ENCODE measurements at regions not wholly inside any gene's neighbourhood (a gene's known extent, or its start where the extent isn't known, plus 50 kb on each side); places are given as distances from the start of the nearest gene placed in this dataset.
"Not testable (repeated sequence)": the region's sequence is repeated elsewhere in the genome, so short reads cannot be mapped to it uniquely, and the experiment has no call there.

DNA sequence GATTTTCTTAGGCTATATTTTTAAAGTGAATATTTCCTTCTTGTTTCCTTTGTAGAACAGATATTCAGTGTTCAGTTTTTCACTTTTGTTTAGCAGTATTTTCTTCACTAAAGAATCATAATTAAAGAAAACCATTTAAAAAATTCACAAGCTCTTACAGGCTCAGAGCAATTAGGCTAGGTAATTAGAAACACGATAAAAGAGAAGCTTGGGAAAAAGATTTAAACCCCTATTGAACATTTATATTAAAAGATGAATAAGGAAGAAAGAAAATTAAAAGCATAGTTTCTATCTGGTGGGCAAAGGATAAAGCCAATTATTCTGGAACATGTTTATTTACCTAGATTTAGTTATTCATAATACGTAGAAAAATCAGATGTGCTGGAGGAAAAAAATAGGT, 942.6 kb downstream of the PLA2G4A start:
- DNase-seq (ENCODE audit: low read depth in 3 of 3, low spot score in 2 of 3), result no peak

DNA sequence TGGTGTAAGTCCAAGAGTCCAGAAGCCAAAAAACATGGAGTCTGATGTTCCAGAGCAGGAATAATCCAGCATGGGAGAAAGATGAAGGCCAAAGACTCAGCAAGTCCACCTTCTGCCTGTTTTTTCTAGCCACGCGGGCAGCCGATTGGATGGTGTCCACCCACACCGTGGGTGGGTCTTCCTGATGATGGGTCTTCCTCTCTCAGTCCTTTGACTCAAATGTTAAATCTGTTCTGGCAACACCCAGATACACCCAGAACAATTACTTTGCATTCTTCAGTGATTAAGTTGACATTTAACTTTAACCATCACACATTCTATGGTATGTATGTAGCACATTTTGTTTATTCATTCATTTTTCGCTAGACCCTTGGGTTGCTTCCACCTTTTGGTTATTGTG, 944.4 kb downstream of the PLA2G4A start:
- DNase-seq (ENCODE audit: low read depth in 3 of 3, low spot score in 2 of 3), result no peak

DNA sequence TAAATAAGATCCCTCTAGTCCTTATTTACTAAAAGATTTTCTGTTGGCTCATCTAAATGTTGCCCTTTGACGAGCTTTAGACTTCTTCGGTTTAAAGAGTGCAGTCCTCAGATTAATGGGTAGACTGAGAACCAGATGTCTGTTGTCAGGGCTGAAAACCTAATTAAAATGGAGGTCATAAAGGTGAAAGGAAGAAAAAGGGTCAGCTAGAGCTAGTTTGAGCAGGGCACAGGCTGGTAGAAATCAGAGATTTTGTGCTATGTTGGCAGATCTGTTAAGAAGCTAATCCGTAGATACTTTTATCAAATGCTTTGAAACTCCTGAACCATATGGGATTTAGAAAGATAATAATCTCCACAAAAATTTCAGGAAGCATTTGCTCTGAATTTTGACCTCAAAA, 959.0 kb downstream of the PLA2G4A start:
- no peak for DNase-seq (ENCODE audit: low read depth in 3 of 3, low spot score in 2 of 3)

DNA sequence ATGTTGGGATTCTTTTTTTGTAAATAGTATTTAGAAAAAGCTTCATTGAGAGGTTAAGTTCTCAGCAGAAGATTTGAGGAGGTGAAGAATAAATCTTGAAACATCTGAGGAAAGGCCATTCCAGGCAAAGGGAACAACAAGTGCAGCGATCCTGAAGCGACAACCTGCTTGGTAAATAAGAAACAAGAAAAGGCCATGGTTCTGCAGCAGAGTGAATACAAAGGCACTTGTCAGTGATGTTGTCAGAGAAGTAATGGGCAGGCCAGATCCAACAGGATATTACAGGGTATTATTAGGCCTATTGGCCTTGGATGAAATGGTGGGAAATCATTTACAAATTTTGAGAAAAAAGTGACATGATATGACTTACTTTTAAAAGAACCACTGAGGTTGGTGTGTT, 960.0 kb downstream of the PLA2G4A start:
- no peak for DNase-seq (ENCODE audit: low read depth in 3 of 3, low spot score in 2 of 3)

DNA sequence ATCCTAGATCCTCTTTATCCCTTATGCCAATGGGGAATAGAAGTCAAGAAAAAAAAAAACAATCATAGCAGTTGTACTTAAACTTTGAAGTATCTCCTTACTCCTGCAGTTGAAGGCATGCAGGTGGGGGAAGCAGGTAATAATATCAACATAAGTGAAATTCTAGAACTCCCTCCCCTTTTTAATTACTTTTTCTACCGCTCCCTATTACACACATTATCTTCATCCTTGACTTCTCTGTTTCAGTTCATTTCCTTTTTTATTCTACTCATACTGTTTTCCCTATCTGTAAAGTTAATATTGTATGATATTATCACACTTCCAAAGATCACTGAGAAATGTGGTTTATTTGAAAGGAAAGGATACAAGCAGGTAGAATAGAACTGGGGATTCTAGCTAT, 962.0 kb downstream of the PLA2G4A start:
- DNase-seq (ENCODE audit: low read depth in 3 of 3, low spot score in 2 of 3), result no peak

DNA sequence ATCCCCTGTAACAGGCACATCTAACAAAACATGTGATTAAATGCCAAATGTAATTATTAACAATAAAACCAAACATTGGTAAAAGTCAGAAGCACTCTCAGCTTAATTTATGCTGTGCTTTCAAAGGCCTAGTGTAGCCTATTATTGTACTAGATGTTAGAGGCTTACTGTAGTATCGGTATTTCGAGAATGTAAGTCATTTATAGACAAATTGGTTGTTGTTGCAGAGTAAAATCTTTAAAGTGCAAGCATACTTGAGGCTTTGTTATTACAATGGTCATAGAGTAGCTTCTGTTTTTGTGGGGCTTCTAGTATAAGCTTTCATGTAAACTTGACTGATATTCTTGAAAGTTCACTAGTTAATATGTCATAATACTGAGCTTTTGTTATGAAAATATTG, 965.8 kb downstream of the PLA2G4A start:
- no peak for DNase-seq (ENCODE audit: low read depth in 3 of 3, low spot score in 2 of 3)

DNA sequence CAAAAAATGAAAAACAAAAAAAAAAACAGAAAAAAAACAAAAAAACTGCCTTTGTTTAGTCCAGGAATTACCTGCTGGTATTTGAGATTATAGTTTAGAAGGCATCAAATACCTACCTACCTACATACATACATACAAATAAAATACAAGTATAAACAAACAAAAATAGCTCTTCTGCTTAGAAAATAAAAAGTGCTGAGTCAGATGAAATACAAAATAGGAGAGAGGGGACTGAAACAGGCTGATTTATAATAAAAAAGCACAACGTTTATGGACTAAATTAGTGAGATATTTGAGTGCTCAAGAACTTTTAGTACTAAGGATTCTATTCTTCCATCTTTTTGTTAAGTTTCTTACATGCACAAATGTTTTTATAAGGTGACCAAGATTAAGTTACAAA, 980.8 kb downstream of the PLA2G4A start:
- DNase-seq (ENCODE audit: low read depth in 3 of 3, low spot score in 2 of 3), result no peak

DNA sequence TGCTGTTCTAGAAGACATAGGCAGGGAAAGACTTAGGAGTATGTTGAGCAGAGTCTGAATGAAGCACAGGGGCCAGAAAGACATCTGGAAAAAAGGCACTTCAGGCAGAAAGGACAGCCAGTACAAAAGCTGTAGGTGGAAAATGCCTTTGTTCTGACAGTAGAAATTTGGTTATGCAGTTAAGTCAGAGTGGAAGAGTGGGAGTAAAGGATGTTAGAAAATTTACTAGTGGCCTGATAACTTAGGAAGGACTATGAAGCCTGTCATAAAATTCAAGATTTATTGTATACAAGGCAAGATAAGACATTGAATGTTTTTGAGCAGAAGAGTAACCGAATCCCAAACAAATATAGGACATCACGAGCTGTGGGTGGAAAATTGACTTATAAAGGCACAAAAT, 987.9 kb downstream of the PLA2G4A start:
- no peak for DNase-seq (ENCODE audit: low read depth in 3 of 3, low spot score in 2 of 3)

DNA sequence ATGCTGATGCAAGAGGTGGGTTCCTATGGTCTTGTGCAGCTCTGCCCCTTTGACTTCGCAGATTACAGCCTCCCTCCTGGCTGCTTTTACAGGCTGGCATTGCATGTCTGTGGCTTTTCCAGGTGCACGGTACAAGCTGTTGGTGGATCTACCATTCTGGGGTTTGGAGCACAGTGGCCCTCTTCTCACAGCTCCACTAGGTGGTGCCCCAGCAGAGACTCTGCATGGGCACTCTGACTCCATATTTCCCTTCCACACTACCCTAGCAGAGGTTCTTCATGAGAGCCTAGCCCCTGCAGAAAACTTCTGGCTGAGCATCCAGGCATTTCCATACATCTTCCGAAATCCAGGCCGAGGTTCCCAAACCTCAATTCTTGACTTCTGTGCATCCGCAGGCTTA, 989.0 kb downstream of the PLA2G4A start:
- DNase-seq (ENCODE audit: low read depth in 3 of 3, low spot score in 2 of 3), result no peak

DNA sequence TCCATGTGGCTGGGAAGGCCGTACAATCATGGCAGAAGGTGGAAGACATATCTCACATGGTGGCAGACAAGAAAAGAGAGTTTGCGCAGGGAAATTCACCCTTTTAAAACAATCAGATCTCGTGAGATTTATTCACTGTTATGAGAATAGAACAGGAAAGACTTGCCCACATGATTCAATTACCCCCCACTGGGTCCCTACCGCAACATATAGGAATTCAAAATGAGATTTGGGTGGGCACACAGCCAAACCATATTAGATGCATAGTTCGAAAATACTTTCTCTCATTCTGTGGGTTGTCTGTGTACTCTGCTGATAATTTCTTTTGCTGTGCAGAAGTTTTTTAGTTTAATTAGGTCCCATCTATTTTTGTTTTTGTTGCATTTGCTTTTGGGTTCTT, 990.3 kb downstream of the PLA2G4A start:
- no peak for DNase-seq (ENCODE audit: low read depth in 3 of 3, low spot score in 2 of 3)

DNA sequence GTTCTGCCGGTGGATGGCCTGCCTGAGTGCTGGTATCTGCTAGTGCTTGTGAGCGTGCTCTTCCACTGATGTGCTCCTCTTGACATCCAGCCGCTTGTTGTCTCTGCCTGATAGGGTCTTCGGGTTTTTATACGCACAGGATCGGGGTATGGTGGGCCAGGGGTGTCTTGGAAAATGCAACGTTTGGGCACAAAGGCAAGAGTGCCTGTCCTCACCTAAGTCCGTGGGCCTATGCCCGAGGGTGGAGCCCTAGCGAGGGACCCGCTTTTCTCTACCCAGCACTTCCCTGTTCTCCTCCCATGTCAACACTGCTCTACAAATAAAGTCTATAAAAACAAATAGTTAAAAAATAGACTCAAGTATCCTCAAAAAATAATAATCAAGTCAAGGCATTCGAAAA, 1007.8 kb downstream of the PLA2G4A start:
- DNase-seq (ENCODE audit: low read depth in 3 of 3, low spot score in 2 of 3), result no peak

DNA sequence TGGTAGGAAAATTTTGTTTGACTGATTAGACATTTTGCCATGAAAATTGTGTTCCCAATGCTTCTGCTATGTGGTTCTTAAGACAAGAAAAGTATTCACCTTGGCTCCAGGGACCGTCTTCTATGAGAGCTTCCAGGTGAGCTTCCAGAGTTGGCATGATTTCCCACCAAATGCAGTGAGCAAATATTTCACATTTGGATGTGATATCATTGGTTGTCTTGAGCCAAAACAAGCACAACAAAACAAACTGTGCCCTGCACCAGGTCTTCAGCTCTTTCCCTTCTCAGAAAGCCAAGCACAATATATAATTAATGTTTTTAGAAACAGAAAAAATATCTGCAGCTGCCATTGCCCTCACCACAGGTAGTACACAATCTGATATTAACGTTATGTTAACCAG, 1009.0 kb downstream of the PLA2G4A start:
- no peak for DNase-seq (ENCODE audit: low read depth in 3 of 3, low spot score in 2 of 3)

DNA sequence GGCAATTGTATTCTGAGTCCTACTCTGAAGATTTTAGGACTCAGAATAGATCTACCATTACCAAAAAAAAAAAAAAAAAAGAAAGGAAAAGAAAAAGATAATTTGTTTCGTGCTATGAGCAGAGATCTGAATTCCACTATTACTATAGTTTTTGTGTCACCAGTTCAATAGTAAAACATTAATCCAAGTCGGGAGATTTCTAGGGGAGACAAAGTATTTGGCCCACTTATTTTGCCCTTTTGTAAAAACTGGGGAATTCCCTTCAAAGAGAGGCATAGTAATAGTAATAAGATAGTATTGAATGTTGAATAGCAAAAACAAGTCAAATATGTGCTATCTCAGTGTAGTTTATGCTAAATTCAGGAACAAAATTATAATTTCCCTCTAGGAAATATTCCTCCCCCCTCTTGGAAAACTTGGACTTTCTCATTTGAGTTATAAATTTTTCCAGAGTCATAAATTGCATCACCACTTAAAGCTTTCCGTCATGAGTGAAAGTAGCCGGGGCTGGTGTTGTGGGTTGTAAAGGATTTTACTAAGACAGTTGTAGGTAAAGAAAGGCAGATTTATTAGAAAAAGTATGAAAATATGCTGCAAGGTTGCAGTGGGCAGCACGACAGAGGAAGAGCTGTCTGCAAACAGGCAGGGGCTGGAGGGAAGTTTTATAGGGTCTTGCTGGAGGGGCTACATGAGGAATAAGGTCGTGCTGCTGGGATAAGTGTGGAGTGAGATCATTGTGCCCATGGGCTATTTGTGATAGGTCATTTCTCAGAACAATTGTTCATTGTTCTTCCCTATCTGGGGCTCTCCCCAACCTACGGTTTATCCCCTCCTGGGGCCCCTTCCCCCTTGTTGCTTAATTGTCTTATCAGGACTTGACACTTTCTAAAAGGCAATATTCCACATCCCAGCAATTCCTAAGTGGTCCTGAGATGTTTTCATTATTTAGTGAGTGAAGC, 1009.9 kb downstream of the PLA2G4A start:
- no peak for DNase-seq (ENCODE audit: low read depth in 3 of 3, low spot score in 2 of 3)

DNA sequence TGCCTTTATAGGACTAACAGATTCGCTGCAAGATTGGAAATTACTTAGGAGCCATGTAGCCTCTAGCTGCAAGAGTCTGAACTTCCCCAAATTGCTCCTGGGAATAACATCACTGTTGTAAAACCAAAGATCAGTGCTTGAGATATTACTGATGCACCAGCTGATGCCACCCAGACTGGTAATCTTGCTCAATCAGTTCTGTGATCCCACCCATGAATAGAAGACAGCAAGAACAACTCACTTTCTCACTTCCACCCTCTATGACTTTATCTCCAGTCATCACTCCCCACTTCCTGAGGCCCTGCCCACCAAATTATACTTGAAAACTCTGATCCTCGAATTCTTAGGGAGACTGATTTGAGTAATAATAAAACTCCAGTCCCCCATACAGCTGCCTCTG, 1011.1 kb downstream of the PLA2G4A start:
- DNase-seq (ENCODE audit: low read depth in 3 of 3, low spot score in 2 of 3), result no peak

DNA sequence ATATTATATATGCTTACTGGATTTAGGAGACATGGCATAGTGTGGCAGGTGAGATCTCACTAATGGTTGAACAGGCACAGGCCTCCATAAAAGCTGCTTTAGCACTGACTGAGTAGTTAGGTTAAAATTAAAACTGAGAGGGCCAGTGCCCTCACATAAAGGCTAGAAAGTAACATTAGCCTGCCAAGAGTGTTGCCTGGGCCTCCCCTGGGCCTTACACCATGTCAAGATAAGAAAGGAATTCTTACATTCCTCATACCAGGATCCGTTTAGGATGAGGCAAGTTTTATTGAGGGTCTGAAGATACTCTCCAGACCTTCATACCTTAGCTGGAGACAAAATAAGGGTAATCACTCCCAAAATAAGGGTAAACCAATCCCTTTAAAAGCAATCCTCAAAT, 1011.8 kb downstream of the PLA2G4A start:
- no peak for DNase-seq (ENCODE audit: low read depth in 3 of 3, low spot score in 2 of 3)

DNA sequence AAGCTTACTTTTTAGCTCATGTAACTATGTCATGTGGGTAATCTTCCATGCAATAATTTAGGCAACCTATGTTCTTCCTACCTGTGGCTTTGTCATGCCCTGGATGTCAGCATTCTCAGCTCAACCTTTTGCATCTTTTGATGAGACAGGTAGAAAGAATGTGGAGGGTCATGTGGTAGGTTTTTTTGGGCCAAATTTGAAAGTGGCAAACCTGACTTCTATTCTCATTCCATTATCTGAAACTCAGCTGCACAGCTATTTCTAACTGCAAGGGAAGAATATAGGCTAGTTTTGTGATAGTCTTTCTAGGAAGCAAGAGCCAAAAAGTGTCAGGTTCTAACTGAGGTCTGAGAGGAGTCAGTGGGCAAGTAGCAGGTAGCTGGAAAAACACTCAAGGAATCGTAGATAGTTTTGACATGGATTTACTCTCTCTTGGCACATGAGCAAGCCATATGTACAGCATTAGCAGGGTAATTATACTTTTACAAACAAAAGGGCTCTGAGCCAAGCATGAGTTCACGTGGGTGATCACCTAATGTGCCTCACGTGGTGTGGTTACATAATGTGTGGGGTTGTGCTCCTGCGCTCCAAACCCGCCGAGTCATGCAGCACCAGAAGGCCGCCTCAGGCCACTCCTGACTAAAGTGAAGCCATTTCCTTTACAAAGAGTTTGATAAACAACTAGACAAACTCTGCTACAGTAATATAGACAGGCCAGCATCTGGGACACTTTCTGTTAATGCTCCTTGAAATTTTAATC, 1013.8 kb downstream of the PLA2G4A start:
- DNase-seq (ENCODE audit: low read depth in 3 of 3, low spot score in 2 of 3), result no peak

DNA sequence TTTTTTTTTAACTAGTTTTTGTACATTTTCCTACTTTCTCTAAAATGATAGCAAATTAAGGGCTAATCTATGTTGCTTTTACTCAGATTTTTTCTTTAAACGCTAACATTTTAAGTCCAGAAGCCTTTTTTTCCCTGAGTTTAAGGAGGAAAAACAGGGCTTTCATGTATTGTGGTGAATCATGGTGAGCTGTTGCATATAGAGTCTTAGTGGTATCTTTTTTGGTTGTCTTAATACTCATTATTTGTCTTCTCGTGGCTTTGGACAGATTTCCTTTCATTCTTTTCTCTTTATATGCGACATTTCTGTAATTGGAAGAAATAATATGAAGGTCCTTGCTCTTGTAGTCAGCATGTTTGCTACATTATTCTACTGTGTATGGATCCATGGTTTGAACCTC, 1015.6 kb downstream of the PLA2G4A start:
- no peak for DNase-seq (ENCODE audit: low read depth in 3 of 3, low spot score in 2 of 3)

DNA sequence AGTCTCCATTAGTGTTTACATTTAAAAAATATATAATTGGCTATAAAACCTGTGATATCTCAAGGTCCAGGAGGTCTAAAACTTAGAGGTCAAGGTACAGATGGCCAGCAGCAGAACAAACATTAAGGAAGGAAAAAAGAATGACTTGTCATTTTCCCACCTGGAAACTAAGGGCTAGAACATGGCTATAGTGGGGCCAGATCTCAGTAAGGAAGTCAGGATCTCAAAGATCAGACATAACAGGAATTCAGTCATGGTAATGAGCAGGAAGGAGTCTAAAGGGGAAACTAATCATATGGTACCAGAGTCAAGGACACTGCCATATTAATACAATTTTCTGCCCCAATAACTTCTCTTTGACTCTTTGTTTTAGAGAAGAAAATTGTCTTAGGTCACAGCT, 1018.8 kb downstream of the PLA2G4A start:
- DNase-seq (ENCODE audit: low read depth in 3 of 3, low spot score in 2 of 3), result no peak

DNA sequence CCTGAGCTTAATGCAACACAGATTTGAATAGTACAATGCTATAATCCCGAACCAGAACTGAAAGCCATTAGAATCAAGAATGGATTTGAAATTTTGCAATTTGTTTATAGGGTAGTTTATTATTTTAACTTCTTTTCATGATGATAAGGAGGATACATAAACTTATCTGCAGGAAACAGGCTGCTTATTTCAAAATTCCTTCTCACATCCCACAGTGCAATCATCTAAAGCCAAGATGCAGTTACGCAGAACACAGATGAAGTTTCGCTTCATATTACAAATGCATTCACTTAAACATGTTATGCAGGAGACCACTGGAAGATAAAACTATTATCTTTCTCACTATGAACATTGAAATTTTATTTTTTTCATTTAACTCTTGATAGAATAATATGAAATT, 1019.6 kb downstream of the PLA2G4A start:
- no peak for DNase-seq (ENCODE audit: low read depth in 3 of 3, low spot score in 2 of 3)

DNA sequence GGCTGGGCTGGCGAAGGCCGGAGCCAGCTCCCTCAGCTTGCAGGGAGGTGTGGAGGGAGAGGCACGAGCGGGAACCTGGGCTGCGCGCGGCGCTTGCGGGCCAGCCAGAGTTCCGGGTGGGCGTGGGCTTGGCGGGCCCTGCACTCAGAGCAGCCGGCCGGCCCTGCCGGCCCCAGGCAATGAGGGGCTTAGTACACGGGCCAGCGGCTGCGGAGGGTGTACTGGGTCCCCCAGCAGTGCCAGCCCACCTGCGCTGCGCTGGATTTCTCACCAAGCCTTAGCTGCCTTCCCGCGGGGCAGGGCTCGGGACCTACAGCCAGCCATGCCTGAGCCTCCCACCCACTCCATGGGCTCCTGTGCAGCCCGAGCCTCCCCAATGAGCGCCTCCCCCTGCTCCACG, 1021.4 kb downstream of the PLA2G4A start:
- DNase-seq (ENCODE audit: low read depth in 3 of 3, low spot score in 2 of 3), result not testable (repeated sequence)

DNA sequence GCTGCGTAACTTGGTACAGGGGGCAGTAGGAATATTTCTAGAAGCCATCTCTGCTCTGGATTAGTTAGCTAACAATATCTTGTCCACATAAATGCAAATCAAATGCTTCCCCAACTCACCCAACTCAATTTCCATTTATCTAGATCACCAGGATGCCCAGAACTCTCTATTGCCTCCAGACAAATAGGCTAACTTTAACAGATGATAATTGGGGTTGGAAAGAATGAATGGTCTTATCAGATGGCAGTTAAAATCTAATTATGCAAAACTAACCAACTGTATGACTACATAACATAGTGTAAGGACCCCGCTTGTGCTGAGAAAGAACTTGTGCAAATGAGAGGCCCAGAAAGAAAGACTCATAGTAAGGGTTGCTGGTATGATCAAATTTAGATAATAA, 1024.8 kb downstream of the PLA2G4A start:
- DNase-seq (ENCODE audit: low read depth in 3 of 3, low spot score in 2 of 3), result no peak

DNA sequence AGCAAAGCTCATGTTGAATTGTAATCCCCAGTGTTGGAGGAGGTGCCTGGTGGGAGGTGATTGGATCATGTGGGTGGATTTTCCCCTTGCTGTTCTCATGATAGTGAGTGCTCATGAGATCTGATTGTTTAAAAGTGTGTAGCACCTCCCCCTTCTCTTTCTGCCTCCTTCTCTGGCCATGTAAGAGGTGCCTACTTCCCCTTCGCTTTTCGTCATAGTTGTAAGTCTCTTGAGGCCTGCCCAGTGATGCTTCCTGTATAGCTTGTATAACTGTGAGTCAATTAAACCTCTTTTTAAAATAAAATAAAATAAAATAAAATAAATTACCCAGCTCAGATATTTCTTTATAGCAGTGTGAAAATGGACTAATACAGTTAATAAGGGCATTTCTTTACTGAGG, 1025.7 kb downstream of the PLA2G4A start:
- DNase-seq (ENCODE audit: low read depth in 3 of 3, low spot score in 2 of 3), result no peak
